B cell (primary cell): ENCODE measurements at regions not wholly inside any gene's neighbourhood (a gene's known extent, or its start where the extent isn't known, plus 50 kb on each side); places are given as distances from the start of the nearest gene placed in this dataset.

Source experiments
- EZH2 ChIP-seq: IDR thresholded peaks from 2 replicates; pipeline ENCODE4 v1.6.1; 2012; ENCODE audit warnings: borderline replicate concordance, low read depth, mild to moderate bottlenecking, moderate library complexity, low read length; ENCODE audit not compliant: insufficient read depth, poor library complexity, severe bottlenecking
- TF ChIP-seq, protein P1 (sequence below): fragments of 200-600 bp; IDR thresholded peaks from one replicate; pipeline ENCODE4 v1.8.0; 2022; ENCODE audit warnings: antibody characterized with exemption, mild to moderate bottlenecking

DNA sequence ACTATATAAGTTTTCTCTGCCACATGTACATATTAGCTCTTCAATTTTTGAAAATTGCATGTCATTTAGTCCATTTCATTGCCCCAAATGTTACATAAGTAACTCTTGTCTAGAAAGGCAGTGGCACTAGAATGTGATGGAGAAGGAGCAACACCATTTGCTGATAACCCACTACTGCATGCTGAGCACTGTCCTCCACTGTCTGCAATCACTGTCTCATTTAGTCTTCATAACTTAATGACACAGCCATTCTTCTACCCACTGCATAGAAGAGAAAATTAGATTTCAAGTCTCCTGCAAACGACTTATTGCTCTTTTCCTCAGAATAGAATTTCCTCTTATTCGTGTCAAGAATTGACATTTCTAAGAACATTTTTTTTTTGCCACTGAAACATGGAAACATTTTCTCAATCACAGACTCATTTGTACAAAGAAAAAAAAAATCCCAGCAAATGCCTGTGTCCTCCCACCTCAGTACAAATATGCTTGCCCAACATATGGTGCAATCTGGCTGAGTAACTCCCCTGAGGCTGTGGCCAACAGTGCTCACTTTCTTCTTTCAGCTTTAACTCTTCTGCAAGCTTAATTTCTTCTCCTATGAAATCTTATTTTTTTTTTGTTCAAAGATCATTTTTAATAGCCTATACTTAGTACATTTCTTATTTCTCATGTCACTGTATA is 768.6 kb upstream of the HS6ST1 start:
- TF ChIP-seq, protein P1, sequence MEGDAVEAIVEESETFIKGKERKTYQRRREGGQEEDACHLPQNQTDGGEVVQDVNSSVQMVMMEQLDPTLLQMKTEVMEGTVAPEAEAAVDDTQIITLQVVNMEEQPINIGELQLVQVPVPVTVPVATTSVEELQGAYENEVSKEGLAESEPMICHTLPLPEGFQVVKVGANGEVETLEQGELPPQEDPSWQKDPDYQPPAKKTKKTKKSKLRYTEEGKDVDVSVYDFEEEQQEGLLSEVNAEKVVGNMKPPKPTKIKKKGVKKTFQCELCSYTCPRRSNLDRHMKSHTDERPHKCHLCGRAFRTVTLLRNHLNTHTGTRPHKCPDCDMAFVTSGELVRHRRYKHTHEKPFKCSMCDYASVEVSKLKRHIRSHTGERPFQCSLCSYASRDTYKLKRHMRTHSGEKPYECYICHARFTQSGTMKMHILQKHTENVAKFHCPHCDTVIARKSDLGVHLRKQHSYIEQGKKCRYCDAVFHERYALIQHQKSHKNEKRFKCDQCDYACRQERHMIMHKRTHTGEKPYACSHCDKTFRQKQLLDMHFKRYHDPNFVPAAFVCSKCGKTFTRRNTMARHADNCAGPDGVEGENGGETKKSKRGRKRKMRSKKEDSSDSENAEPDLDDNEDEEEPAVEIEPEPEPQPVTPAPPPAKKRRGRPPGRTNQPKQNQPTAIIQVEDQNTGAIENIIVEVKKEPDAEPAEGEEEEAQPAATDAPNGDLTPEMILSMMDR = no peak
- no peak for TF ChIP-seq EZH2
